ENCODE measurements at regions not wholly inside any gene's neighbourhood (a gene's known extent, or its start where the extent isn't known, plus 50 kb on each side); places are given as distances from the start of the nearest gene placed in this dataset.

- TF ChIP-seq CTCF (IDR thresholded peaks at IDR 0.05) (no peak), POLR2AphosphoS5 (IDR thresholded peaks at IDR 0.05) (no peak), POLR2A (IDR thresholded peaks at IDR 0.05) (no peak)
Measured at GRCh38 chr1:185477638-185478580, 160.9 kb upstream of the IVNS1ABP start.

Measured in sigmoid colon (tissue), 4 donors.